ENCODE measurements at regions not wholly inside any gene's neighbourhood (a gene's known extent, or its start where the extent isn't known, plus 50 kb on each side); places are given as distances from the start of the nearest gene placed in this dataset.
A peak's percentile ranks its signal among the peaks of the same experiment; 100 is the strongest.

- dilution Hi-C loops (cut with HindIII; ENCODE audit: low sequenced_read_pairs, unreplicated experiment) (no loop called here), intact Hi-C loops (cut with micrococcal nuclease) (no loop called here), in situ Hi-C loops (cut with MboI; ENCODE audit: low sequenced_read_pairs) (loop anchor here (25.0 kb wide), 1 partner anchor 791 kb away; no protein-coding TSS in a partner anchor)
- Histone ChIP-seq H2BK15ac (ENCODE audit: low read depth, low read length) (no peak overlapping the region), H2AFZ (replicated peaks; ENCODE audit: low read length, poor library complexity) (no peak overlapping the region), H3K9ac (ENCODE audit: low read depth, low read length) (no peak overlapping the region), H3K4ac (ENCODE audit: low read depth, low read length) (no peak overlapping the region), H2BK5ac (ENCODE audit: low read depth, low read length, poor library complexity, severe bottlenecking) (no peak overlapping the region), H2BK20ac (ENCODE audit: low read depth, low read length) (peak overlapping the region; percentile 5; the same call in 1 of the 2 replicates), H3K36me3 (ENCODE audit: control insufficient read depth, insufficient read depth, low read length) (no peaks in the 10 kb centered on the region), H2AK5ac (ENCODE audit: low read depth, low read length) (no peak overlapping the region), H3K79me1 (ENCODE audit: low read depth in 1 of 2, low read length in 2 of 2) (no peaks in the 10 kb centered on the region), H4K5ac (ENCODE audit: low read depth, low read length) (no peak overlapping the region), H3K14ac (replicated peaks; ENCODE audit: low read depth, low read length) (no peak overlapping the region), H3K27ac (ENCODE audit: insufficient read depth, low read length) (no peak overlapping the region), H3K4me1 (ENCODE audit: control insufficient read depth, insufficient read depth, low read length) (peaks cover 2% of the 10 kb centered on the region; the same call in 1 of the 2 replicates), H4K8ac (ENCODE audit: low read depth in 2 of 2, low read length in 2 of 2) (no peak overlapping the region), H4K20me1 (ENCODE audit: insufficient read depth, low read length) (peaks cover 3% of the 10 kb centered on the region; the same call in 1 of the 2 replicates), H3K9me1 (ENCODE audit: insufficient read depth, low read length) (no peaks in the 10 kb centered on the region), H3K9me3 (ENCODE audit: control insufficient read depth, insufficient read depth, low read length) (no peaks in the 10 kb centered on the region), H3K4me3 (ENCODE audit: insufficient read depth, low read depth, low read length) (no peak overlapping the region), H3K56ac (ENCODE audit: extremely low read depth, insufficient read depth, low read length) (no peak overlapping the region), H2BK120ac (ENCODE audit: low read depth, low read length) (peak overlapping the region; percentile 11; the same call in 1 of the 2 replicates), H3K27me3 (ENCODE audit: control insufficient read depth, insufficient read depth, low read length) (peaks cover 2% of the 10 kb centered on the region; the same call in 1 of the 2 replicates), H3K23ac (ENCODE audit: low read depth, low read length) (no peak overlapping the region), H4K91ac (ENCODE audit: insufficient read depth, low read depth, low read length) (no peak overlapping the region), H3K4me2 (ENCODE audit: low read depth, low read length) (peak overlapping the region; percentile 87), H2AK9ac (replicated peaks; ENCODE audit: low read depth, low read length, poor library complexity) (no peak overlapping the region), H3K18ac (ENCODE audit: low read depth, low read length) (no peak overlapping the region)
- peak; percentile 80 for TF ChIP-seq CEBPB (IDR thresholded peaks at IDR 0.05; ENCODE audit: low read depth, low read length)
- peak; percentile 68 for TF ChIP-seq BHLHE40 (IDR thresholded peaks at IDR 0.05; ENCODE audit: low read depth, low read length)
- TF ChIP-seq FOS (IDR thresholded peaks at IDR 0.05; ENCODE audit: low read depth, low read length): peak; percentile 23; the same call in 1 of the 2 replicates
- no peak for TF ChIP-seq CHD1 (IDR thresholded peaks at IDR 0.05; ENCODE audit: low read depth, low read length)
- no peak for TF ChIP-seq MAZ (IDR thresholded peaks at IDR 0.05; ENCODE audit: borderline replicate concordance, low read depth, low read length)
- no peak for TF ChIP-seq CTCF (conservative IDR thresholded peaks at IDR 0.05; ENCODE audit: low read depth, low read length)
- ChIA-PET CTCF (no interaction called here), POLR2A (ENCODE audit: unreplicated experiment) (no interaction called here)
- peak; percentile 74 for DNase-seq
- no TSS peak for BruUV-seq (replicated peaks)
- ATAC-seq (ENCODE audit: low read depth): peak; percentile 66
- no CpG with 5 or more reads among the region's 7 CpGs for WGBS, 2 experiments (ENCODE audit: extremely low coverage in 2 of 2, insufficient read length in 1 of 2)
Measured at GRCh38 chr3:24678421-24678865, 183.8 kb upstream of the THRB start.
